ENCODE measurements at regions not wholly inside any gene's neighbourhood (a gene's known extent, or its start where the extent isn't known, plus 50 kb on each side); places are given as distances from the start of the nearest gene placed in this dataset.

- TF ChIP-seq TAF1 (IDR thresholded peaks at IDR 0.05; ENCODE audit: low read depth, low read length) (no peak), POLR2A (IDR thresholded peaks at IDR 0.05; ENCODE audit: low read depth, low read length) (no peak), POLR2AphosphoS5 (IDR thresholded peaks at IDR 0.05; ENCODE audit: low read depth, low read length) (no peak), SPI1 (IDR thresholded peaks at IDR 0.05; ENCODE audit: low read depth, low read length) (no peak), POU2F2 (IDR thresholded peaks at IDR 0.05; ENCODE audit: low read depth, low read length) (no peak), PAX5 (IDR thresholded peaks at IDR 0.05; ENCODE audit: insufficient read depth, low read length, severe bottlenecking) (no peak)
These were observed 56.2 kb upstream of the DLG1 start for GRCh38 chr3:197354568-197355001.
